Superior temporal gyrus (tissue), 1 donor: ENCODE measurements at regions not wholly inside any gene's neighbourhood (a gene's known extent, or its start where the extent isn't known, plus 50 kb on each side); places are given as distances from the start of the nearest gene placed in this dataset.
"Not testable (repeated sequence)": the region's sequence is repeated elsewhere in the genome, so short reads cannot be mapped to it uniquely, and the experiment has no call there.

ENCODE experiments used
- DNase-seq: peaks from one replicate; pipeline ENCODE4 v3.0.0-alpha.2; 2016; ENCODE audit errors: extremely low spot score

GRCh38 chr13:88707646-88708045, 1036.5 kb downstream of the SLITRK5 start:
- DNase-seq, result no peak

- no peak for DNase-seq
These were observed 1046.8 kb downstream of the SLITRK5 start for GRCh38 chr13:88717946-88718345.

- DNase-seq, result no peak
These were observed 1047.6 kb downstream of the SLITRK5 start for GRCh38 chr13:88718781-88719180.

DNA sequence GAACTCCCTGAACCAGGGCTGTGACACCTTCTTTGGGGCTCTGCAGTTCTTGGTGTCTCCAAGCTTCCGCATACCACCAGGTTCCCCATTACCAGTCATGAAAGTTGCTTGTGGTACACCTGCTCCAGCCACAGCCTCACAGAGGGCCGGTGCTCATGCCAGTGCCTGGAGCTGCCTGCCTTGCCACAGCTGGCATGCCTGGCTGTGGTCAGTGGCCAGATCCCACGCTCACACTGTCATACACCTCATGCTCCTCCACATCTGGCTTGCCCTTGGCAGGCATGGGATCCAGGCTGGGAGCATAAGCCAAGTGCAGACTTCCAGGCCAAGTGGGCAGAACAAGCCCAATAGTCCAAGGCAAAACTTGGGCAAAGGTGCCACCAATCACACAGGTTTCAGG, 1054.9 kb downstream of the SLITRK5 start:
- no peak for DNase-seq

DNA sequence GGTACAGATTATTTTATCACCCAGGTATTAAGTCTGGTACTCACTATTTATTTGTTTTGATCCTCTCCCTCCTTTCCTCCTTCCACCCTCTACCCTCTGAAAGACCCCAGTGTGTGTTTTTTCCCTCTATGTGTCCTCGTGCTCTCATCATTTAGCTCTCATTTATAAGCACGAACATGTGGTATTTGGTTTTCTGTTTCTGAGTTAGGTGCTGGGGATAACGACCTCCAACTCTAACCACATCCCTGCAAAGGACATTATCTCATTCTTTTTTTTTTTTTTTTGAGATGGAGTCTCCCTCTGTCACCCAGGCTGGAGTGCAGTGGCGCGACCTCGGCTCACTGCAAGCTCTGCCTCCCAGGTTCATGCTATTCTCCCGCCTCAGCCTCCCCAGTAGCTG, 1056.1 kb downstream of the SLITRK5 start:
- not testable (repeated sequence) for DNase-seq

- no peak for DNase-seq
These were observed 1058.4 kb downstream of the SLITRK5 start for GRCh38 chr13:88729605-88730004.

- no peak for DNase-seq
These were observed 1064.9 kb downstream of the SLITRK5 start for GRCh38 chr13:88736026-88736425.

GRCh38 chr13:88739195-88739594, 1068.0 kb downstream of the SLITRK5 start:
- no peak for DNase-seq

DNA sequence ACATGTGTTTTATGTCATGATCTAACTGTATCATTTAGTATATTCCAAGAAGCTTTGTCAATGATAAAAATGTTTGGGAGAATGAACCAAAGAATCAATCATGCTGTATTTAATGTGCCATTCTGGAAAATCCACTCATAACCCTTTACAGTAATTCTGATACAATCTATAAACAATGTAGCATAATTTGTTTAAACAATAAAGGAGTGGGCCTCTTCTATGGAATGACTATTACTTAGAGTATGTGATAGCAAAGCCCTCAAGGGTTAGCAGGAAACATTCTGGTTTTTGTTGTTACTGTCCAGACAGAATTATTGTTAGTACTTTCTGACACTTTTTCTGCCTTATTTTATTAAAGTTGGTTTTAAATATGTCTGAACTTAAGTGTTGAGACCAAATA, 1073.1 kb downstream of the SLITRK5 start:
- DNase-seq, result no peak

GRCh38 chr13:88745011-88745410, 1073.8 kb downstream of the SLITRK5 start:
- no peak for DNase-seq

- no peak for DNase-seq
These were observed 1080.9 kb downstream of the SLITRK5 start for GRCh38 chr13:88752041-88752440.

GRCh38 chr13:88754141-88754540, 1083.0 kb downstream of the SLITRK5 start:
- no peak for DNase-seq

- DNase-seq, result no peak
These were observed 1090.0 kb downstream of the SLITRK5 start for GRCh38 chr13:88761145-88761544.

GRCh38 chr13:88764103-88764502, 1092.9 kb downstream of the SLITRK5 start:
- DNase-seq, result no peak

- DNase-seq, result no peak
These were observed 1129.3 kb downstream of the SLITRK5 start for GRCh38 chr13:88800505-88800904.

DNA sequence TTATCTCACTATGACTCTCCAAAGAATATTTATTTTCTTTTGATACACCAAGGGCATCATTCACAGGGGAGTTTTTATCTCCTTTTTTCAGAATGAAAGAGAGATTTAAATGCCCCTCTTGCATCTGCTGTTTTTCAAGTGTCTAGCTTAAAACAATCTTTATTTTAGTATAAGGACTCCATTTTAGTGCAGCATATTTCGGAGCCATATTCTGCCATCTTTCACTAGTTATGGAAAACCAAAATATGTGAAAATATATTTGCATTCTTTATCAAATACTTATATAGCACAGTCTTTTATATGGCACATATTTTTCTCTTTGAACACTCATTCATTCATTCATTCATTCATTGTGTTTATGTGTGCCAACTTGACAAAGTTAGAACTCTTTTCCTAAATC, 1130.2 kb downstream of the SLITRK5 start:
- DNase-seq, result no peak

- no peak for DNase-seq
These were observed 1131.7 kb downstream of the SLITRK5 start for GRCh38 chr13:88802886-88803285.

GRCh38 chr13:88806438-88806837, 1135.3 kb downstream of the SLITRK5 start:
- DNase-seq, result no peak

DNA sequence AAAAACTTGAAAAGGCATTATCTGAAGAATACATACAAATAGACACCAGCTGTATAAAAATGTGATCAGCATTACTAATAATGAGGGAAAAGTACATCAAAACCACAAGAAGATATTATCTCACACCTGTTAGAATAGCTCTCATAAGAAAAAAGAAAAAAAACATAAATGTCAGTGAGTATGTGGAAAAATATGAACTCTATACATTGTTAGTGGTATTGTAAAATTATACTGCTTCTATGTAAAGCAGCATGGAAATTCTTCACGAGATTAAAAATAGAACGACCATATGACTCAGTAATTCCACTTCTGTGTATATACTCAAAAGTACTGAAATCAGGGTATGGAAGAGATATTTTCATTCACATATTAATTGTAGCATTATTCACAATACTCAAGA, 1146.4 kb downstream of the SLITRK5 start:
- DNase-seq, result no peak

GRCh38 chr13:88823114-88823513, 1151.9 kb downstream of the SLITRK5 start:
- no peak for DNase-seq

- no peak for DNase-seq
These were observed 1153.0 kb downstream of the SLITRK5 start for GRCh38 chr13:88824218-88824617.

GRCh38 chr13:88840085-88840484, 1168.9 kb downstream of the SLITRK5 start:
- DNase-seq, result no peak

GRCh38 chr13:88852293-88852692, 1181.1 kb downstream of the SLITRK5 start:
- not testable (repeated sequence) for DNase-seq

- DNase-seq, result no peak
These were observed 1186.1 kb downstream of the SLITRK5 start for GRCh38 chr13:88857256-88857655.
